H1 (cell line): ENCODE measurements at regions not wholly inside any gene's neighbourhood (a gene's known extent, or its start where the extent isn't known, plus 50 kb on each side); places are given as distances from the start of the nearest gene placed in this dataset.

ENCODE experiments used
- CTCF ChIA-PET: fragments of 300-600 bp; sonication (Branson Sonifier 250); formaldehyde crosslinking; loops from one replicate; lab custom pipeline; 2021; ENCODE audit not compliant: partially characterized antibody; lab: Charles Lee
- POLR2A ChIA-PET: fragments of 300-600 bp; sonication (Branson Sonifier 250); formaldehyde crosslinking; loops from one replicate; lab custom pipeline; 2021; ENCODE audit warnings: inconsistent platforms; ENCODE audit not compliant: partially characterized antibody; lab: Charles Lee
- DNase-seq, 2 experiments: peaks; one replicate each; pipeline versions ENCODE4 v3.0.0 to v3.0.0-alpha.2; 2010 to 2022; ENCODE audit warnings: low spot score in 2 of 2, low read depth in 1 of 2, mixed read lengths in 1 of 2
- FAIRE-seq: peaks from 2 replicates; lab custom pipeline; 2011; peaks lifted over from hg19 to GRCh38; lab: Jason Lieb, UNC
- H2AFZ ChIP-seq: 2 replicates; pipeline ENCODE4 v1.8.1; 2012; ENCODE audit warnings: low read length, inconsistent platforms
- H2AK5ac ChIP-seq: 2 replicates; pipeline ENCODE4 v1.6.1; 2013; ENCODE audit warnings: low read depth, low read length
- H2BK120ac ChIP-seq: replicated peaks from 2 replicates; pipeline ENCODE3; 2013; ENCODE audit warnings: low read depth, low read length, inconsistent platforms
- H2BK12ac ChIP-seq: 2 replicates; pipeline ENCODE4 v1.6.1; 2013; ENCODE audit warnings: low read depth, low read length
- H2BK15ac ChIP-seq: 2 replicates; pipeline ENCODE4 v1.6.1; 2013; ENCODE audit warnings: low read length
- H2BK20ac ChIP-seq: 2 replicates; pipeline ENCODE4 v1.6.1; 2013; ENCODE audit warnings: low read length
- H2BK5ac ChIP-seq: 2 replicates; pipeline ENCODE4 v1.6.1; 2013; ENCODE audit warnings: low read depth, low read length
- H3K14ac ChIP-seq: 2 replicates; pipeline ENCODE4 v1.6.1; 2013; ENCODE audit warnings: inconsistent platforms; ENCODE audit not compliant: insufficient read length
- H3K18ac ChIP-seq: 2 replicates; pipeline ENCODE4 v1.6.1; 2013; ENCODE audit warnings: low read length; ENCODE audit errors: extremely low read depth
- H3K23ac ChIP-seq: 2 replicates; pipeline ENCODE4 v1.6.1; 2013; ENCODE audit warnings: inconsistent platforms; ENCODE audit not compliant: insufficient read length
- H3K23me2 ChIP-seq: 2 replicates; pipeline ENCODE4 v1.6.1; 2013; ENCODE audit warnings: low read depth, low read length
- H3K27ac ChIP-seq: 2 replicates; pipeline ENCODE4 v1.6.1; 2011; ENCODE audit warnings: low read depth, low read length, inconsistent platforms
- H3K27me3 ChIP-seq, 4 experiments: replicated peaks in 1 of 4; 1 replicate in 1 of 4; 2 replicates in 3 of 4; pipeline versions ENCODE4 v1.6.1 to v1.8.1; 2011 to 2013; ENCODE audit warnings: low read length in 3 of 4, mild to moderate bottlenecking in 3 of 4, inconsistent platforms in 2 of 4, mixed read lengths in 2 of 4, moderate library complexity in 1 of 4; ENCODE audit not compliant: control insufficient read depth in 3 of 4, insufficient read depth in 3 of 4; ENCODE audit errors: extremely low read depth in 1 of 4
- H3K36me3 ChIP-seq, 4 experiments: 2 replicates each; pipeline versions ENCODE4 v1.6.1 to v1.8.1; 2011 to 2013; ENCODE audit warnings: mild to moderate bottlenecking in 4 of 4, low read length in 3 of 4, moderate library complexity in 2 of 4, control low read depth in 1 of 4, inconsistent platforms in 1 of 4; ENCODE audit not compliant: insufficient read depth in 4 of 4, control insufficient read depth in 2 of 4
- H3K4ac ChIP-seq: replicated peaks from 2 replicates; pipeline ENCODE3; 2013; ENCODE audit warnings: low read length, low read depth, mixed read lengths, inconsistent platforms; ENCODE audit not compliant: insufficient read length
- H3K4me1 ChIP-seq, 4 experiments: replicated peaks in 1 of 4; 1 replicate in 1 of 4; 2 replicates in 3 of 4; pipeline versions ENCODE4 v1.6.1 to v1.8.1; 2011 to 2013; ENCODE audit warnings: low read length in 3 of 4, inconsistent platforms in 2 of 4, mixed read lengths in 1 of 4; ENCODE audit not compliant: insufficient read depth in 4 of 4, control insufficient read depth in 3 of 4
- H3K4me2 ChIP-seq, 2 experiments: 2 replicates each; pipeline versions ENCODE4 v1.6.1 to v1.8.1; 2011 to 2013; ENCODE audit warnings: low read depth in 2 of 2, low read length in 2 of 2, control low read depth in 1 of 2, inconsistent platforms in 1 of 2, mild to moderate bottlenecking in 1 of 2; ENCODE audit not compliant: insufficient read depth in 1 of 2
- H3K4me3 ChIP-seq, 4 experiments: fragments of 200-600, 300-600 bp in 1 of 4; sonication (generic), shearing (Covaris generic), sonication (Bioruptor Twin) in 1 of 4; 2 replicates each; pipeline versions ENCODE4 v1.5.1 to v1.8.1; 2011 to 2016; ENCODE audit warnings: low read length in 4 of 4, low read depth in 3 of 4, control low read depth in 2 of 4, inconsistent platforms in 2 of 4, mild to moderate bottlenecking in 2 of 4, mixed read lengths in 1 of 4, moderate library complexity in 1 of 4; ENCODE audit not compliant: insufficient read depth in 2 of 4; ENCODE audit errors: extremely low read depth in 1 of 4
- H3K56ac ChIP-seq: replicated peaks from 2 replicates; pipeline ENCODE3; 2013; ENCODE audit warnings: low read depth, mild to moderate bottlenecking, mixed read lengths, low read length, inconsistent platforms; ENCODE audit not compliant: insufficient read length
- H3K79me1 ChIP-seq: 2 replicates; pipeline ENCODE4 v1.6.1; 2013; ENCODE audit warnings: low read depth, low read length, control low read depth
- H3K79me2 ChIP-seq, 2 experiments: 2 replicates each; pipeline versions ENCODE4 v1.6.1 to v1.8.1; 2012 to 2013; ENCODE audit warnings: low read length in 2 of 2, mild to moderate bottlenecking in 2 of 2, inconsistent platforms in 1 of 2; ENCODE audit not compliant: insufficient read depth in 2 of 2, control insufficient read depth in 1 of 2
- H3K9ac ChIP-seq, 4 experiments: replicated peaks in 1 of 4; 1 replicate in 1 of 4; 2 replicates in 3 of 4; pipeline versions ENCODE4 v1.6.1 to v1.8.1; 2011 to 2013; ENCODE audit warnings: low read depth in 3 of 4, low read length in 3 of 4, control low read depth in 2 of 4, mild to moderate bottlenecking in 2 of 4, moderate library complexity in 2 of 4, inconsistent platforms in 1 of 4; ENCODE audit errors: extremely low read depth in 1 of 4
- H3K9me3 ChIP-seq, 2 experiments: 2 replicates each; pipeline versions ENCODE4 v1.6.1 to v1.8.1; 2012 to 2013; ENCODE audit warnings: mild to moderate bottlenecking in 2 of 2, moderate library complexity in 2 of 2, control low read depth in 1 of 2, inconsistent platforms in 1 of 2, low read depth in 1 of 2, low read length in 1 of 2, mixed read lengths in 1 of 2; ENCODE audit not compliant: insufficient read depth in 2 of 2
- H4K20me1 ChIP-seq, 2 experiments: replicated peaks in 1 of 2; 2 replicates each; pipeline versions ENCODE3 to v1.8.1; 2011 to 2013; ENCODE audit warnings: inconsistent platforms in 2 of 2, low read length in 2 of 2, mild to moderate bottlenecking in 1 of 2; ENCODE audit not compliant: insufficient read depth in 2 of 2, control insufficient read depth in 1 of 2
- H4K5ac ChIP-seq: 2 replicates; pipeline ENCODE4 v1.6.1; 2013; ENCODE audit warnings: low read length, low read depth, mixed read lengths, inconsistent platforms; ENCODE audit not compliant: insufficient read length
- H4K8ac ChIP-seq: 2 replicates; pipeline ENCODE4 v1.8.0; 2013; ENCODE audit warnings: mild to moderate bottlenecking, moderate library complexity, low read length, inconsistent platforms; ENCODE audit not compliant: insufficient read depth; ENCODE audit errors: extremely low read depth
- H4K91ac ChIP-seq: replicated peaks from 2 replicates; pipeline ENCODE3; 2013; ENCODE audit warnings: low read length, mixed read lengths, inconsistent platforms; ENCODE audit not compliant: insufficient read length
- ATF2 ChIP-seq: IDR thresholded peaks from 2 replicates; pipeline ENCODE4 v1.6.1; 2012; ENCODE audit warnings: low read length, inconsistent platforms
- BRCA1 ChIP-seq: IDR thresholded peaks from 2 replicates; pipeline ENCODE4 v1.6.1; 2012; ENCODE audit warnings: low read depth, low read length, improper control_type of control experiment
- CTCF ChIP-seq, 3 experiments: IDR thresholded peaks; 1 replicate in 2 of 3; 2 replicates in 1 of 3; pipeline versions ENCODE4 v1.5.1 to v1.6.1; 2011; ENCODE audit warnings: low read length in 3 of 3, mild to moderate bottlenecking in 3 of 3, inconsistent platforms in 2 of 3, low read depth in 1 of 3, moderate library complexity in 1 of 3; ENCODE audit not compliant: insufficient read depth in 1 of 3; ENCODE audit errors: control extremely low read depth in 1 of 3
- EP300 ChIP-seq, 2 experiments: IDR thresholded peaks; 1 replicate in 1 of 2; 2 replicates in 1 of 2; pipeline ENCODE4 v1.6.1; 2011 to 2012; ENCODE audit warnings: low read depth in 2 of 2, low read length in 2 of 2, mild to moderate bottlenecking in 2 of 2, borderline replicate concordance in 1 of 2, inconsistent platforms in 1 of 2, moderate library complexity in 1 of 2
- KDM1A ChIP-seq: fragments of 200-600, 300-600 bp; sonication (generic); IDR thresholded peaks from 2 replicates; pipeline ENCODE4 v1.7.1; 2016; ENCODE audit warnings: mild to moderate bottlenecking, low read length, borderline replicate concordance
- KDM4A ChIP-seq: IDR thresholded peaks from one replicate; pipeline ENCODE4 v1.7.1; 2012; ENCODE audit warnings: low read depth, mild to moderate bottlenecking, moderate library complexity, low read length, inconsistent platforms; ENCODE audit not compliant: severe bottlenecking
- RFX5 ChIP-seq: IDR thresholded peaks from 2 replicates; pipeline ENCODE4 v1.6.1; 2011; ENCODE audit warnings: low read depth, low read length, improper control_type of control experiment, borderline replicate concordance
- RXRA ChIP-seq: IDR thresholded peaks from 2 replicates; pipeline ENCODE4 v1.6.1; 2011; ENCODE audit warnings: low read depth, mild to moderate bottlenecking, low read length, moderate library complexity; ENCODE audit not compliant: insufficient read depth
- SRF ChIP-seq: IDR thresholded peaks from 2 replicates; pipeline ENCODE4 v1.6.1; 2011; ENCODE audit warnings: mild to moderate bottlenecking, low read depth, low read length, moderate library complexity
- YY1 ChIP-seq: IDR thresholded peaks from 2 replicates; pipeline ENCODE4 v1.6.1; 2011; ENCODE audit warnings: low read depth, mild to moderate bottlenecking, low read length
- WGBS, 2 experiments: shearing (Covaris generic) in 1 of 2; methylation state at CpG; one replicate each; pipeline versions ENCODE4 v1.1.6 to v1.1.7; 2013 to 2015; ENCODE audit warnings: low lambda C conversion rate in 2 of 2, mixed read lengths in 2 of 2, inconsistent platforms in 1 of 2, low coverage in 1 of 2, missing lambda C conversion rate in 1 of 2; ENCODE audit not compliant: insufficient replicate concordance in 2 of 2, insufficient coverage in 1 of 2, insufficient read length in 1 of 2; ENCODE audit errors: extremely low coverage in 1 of 2, missing lambda C conversion rate in 1 of 2; 5-methylcytosine and 5-hydroxymethylcytosine counted together

GRCh38 chr5:159465604-159466003 is 135.3 kb upstream of the IL12B start:
- 93% methylated on average over 3 of the region's 3 CpGs; no CpG with 5 or more reads in 1 of the 2 experiments for WGBS, 2 experiments
- TF ChIP-seq KDM1A (no peak), RFX5 (no peak), YY1 (no peak), ATF2 (no peak), EP300 (IDR thresholded peaks at IDR 0.05; ENCODE audit: borderline replicate concordance in 1 of 2, low read depth in 2 of 2, low read length in 2 of 2) (no peak), CTCF (IDR thresholded peaks at IDR 0.05; ENCODE audit: control extremely low read depth in 1 of 3, insufficient read depth in 1 of 3, low read depth in 1 of 3, low read length in 3 of 3) (no peak), KDM4A (no peak), BRCA1 (no peak), RXRA (no peak), SRF (no peak)

More at GRCh38 chr5:159465604-159466003, 135.3 kb upstream of the IL12B start:
- Histone ChIP-seq H3K79me1 (no peaks in the 10 kb centered on the region), H2BK120ac (no peak overlapping the region), H2BK20ac (no peak overlapping the region), H3K23ac (no peak overlapping the region), H3K4me2 (no peak overlapping the region), H4K20me1 (no peaks in the 10 kb centered on the region), H3K27ac (no peak overlapping the region), H3K4me3 (no peak overlapping the region), H4K8ac (no peak overlapping the region), H2BK5ac (no peak overlapping the region), H3K9me3 (no peaks in the 10 kb centered on the region), H2AK5ac (no peak overlapping the region), H3K27me3 (no peaks in the 10 kb centered on the region), H3K4ac (no peak overlapping the region), H3K23me2 (no peaks in the 10 kb centered on the region), H3K18ac (no peak overlapping the region), H3K4me1 (no peaks in the 10 kb centered on the region), H3K79me2 (no peaks in the 10 kb centered on the region), H4K5ac (no peak overlapping the region), H3K14ac (no peak overlapping the region), H4K91ac (no peak overlapping the region), H3K36me3 (no peaks in the 10 kb centered on the region), H2BK15ac (no peak overlapping the region), H2AFZ (no peak overlapping the region), H2BK12ac (no peak overlapping the region), H3K56ac (no peak overlapping the region), H3K9ac (no peak overlapping the region)
- POLR2A ChIA-PET: no interaction called here
- FAIRE-seq: no peak
- DNase-seq: no peak
- CTCF ChIA-PET: interaction anchor here (0.9 to 1.1 kb wide), 2 partner anchors 9 to 21 kb away, joined by 3 read pairs; no protein-coding TSS in a partner anchor
